ENCODE measurements at regions not wholly inside any gene's neighbourhood (a gene's known extent, or its start where the extent isn't known, plus 50 kb on each side); places are given as distances from the start of the nearest gene placed in this dataset.

DNA sequence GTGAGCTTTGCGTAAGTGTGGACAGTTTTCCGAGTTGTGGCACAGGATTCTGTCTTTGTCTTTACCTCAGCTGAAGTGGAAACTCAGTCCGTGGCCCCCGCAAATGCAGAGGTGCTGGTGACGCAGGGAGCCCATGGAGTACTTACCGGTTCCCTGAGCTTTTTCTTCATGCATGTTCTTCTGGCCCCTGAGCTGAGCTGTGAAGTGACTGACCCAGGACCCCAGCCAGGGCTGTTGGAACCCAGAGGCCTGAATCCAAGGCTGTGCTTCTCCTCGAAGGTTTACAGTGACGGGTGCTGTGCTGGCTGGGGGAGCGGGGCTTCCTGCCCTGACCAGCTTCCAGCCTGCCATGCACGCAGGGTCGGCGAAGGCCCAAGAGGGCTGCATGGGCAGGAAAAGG lies 223.5 kb downstream of the GLRX3 start:
- Histone ChIP-seq H3K4me1 (ENCODE audit: control extremely low read depth in 1 of 4, control insufficient read depth in 4 of 4, insufficient read depth in 4 of 4, low read length in 3 of 4) (no peaks in the 10 kb centered on the region), H3K4me3 (ENCODE audit: control insufficient read depth in 1 of 7, extremely low read depth in 1 of 7, insufficient read depth in 4 of 7, low read depth in 2 of 7, low read length in 6 of 7) (no peak overlapping the region), H3K27me3 (replicated peaks in 2 of 5; ENCODE audit: control insufficient read depth in 4 of 5, insufficient read depth in 5 of 5, low read length in 4 of 5) (peaks cover 0 to 5% (median 0%) of the 10 kb centered on the region in 5 experiments), H3K9me3 (ENCODE audit: control extremely low read depth in 1 of 5, control insufficient read depth in 4 of 5, insufficient read depth in 2 of 5, low read depth in 1 of 5, low read length in 4 of 5) (no peaks in the 10 kb centered on the region), H3K27ac (ENCODE audit: insufficient read depth in 1 of 2, low read depth in 1 of 2, low read length in 2 of 2, poor library complexity in 1 of 2, severe bottlenecking in 2 of 2) (no peak overlapping the region), H3K36me3 (ENCODE audit: control insufficient read depth in 4 of 4, insufficient read depth in 4 of 4, low read length in 3 of 4) (no peaks in the 10 kb centered on the region)
- CTCF ChIA-PET: no interaction called here
- POLR2A ChIA-PET: no interaction called here
- 91% methylated on average over 12 of the region's 12 CpGs for WGBS (ENCODE audit: insufficient coverage)
- DNase-seq: no peak

DNA sequence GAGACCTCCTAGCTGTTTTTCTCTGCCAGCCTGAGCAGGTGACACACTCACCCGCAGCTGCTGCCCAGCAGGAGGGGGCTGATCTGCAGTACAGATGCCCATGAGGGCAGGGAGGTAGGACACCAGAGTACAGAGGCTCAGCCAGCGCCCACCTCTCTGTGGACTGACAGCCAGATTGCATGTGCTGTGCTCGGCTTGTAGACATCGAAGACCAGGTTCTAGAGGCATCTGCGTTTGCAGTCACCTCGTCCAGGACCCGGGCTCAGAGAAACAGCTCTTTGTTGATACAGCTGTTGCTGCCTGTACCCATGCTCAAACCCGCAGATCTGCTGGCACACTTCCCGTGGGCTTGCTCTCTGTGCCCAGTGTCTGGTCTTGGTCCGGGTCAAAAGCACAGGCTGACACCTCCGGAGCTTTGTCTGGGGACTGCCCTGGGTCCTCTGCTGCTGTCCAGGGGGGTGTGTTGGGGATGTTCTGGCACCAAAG lies 224.7 kb downstream of the GLRX3 start:
- 88% methylated on average over 11 of the region's 11 CpGs for WGBS (ENCODE audit: insufficient coverage)
- no peak for DNase-seq

GRCh38 chr10:130361351-130362105 lies 225.3 kb downstream of the GLRX3 start:
- H3K27ac ChIP-seq (ENCODE audit: insufficient read depth in 1 of 2, low read depth in 1 of 2, low read length in 2 of 2, poor library complexity in 1 of 2, severe bottlenecking in 2 of 2): no peak overlapping the region
- DNase-seq: no peak
- H3K9me3 ChIP-seq (ENCODE audit: control extremely low read depth in 1 of 5, control insufficient read depth in 4 of 5, insufficient read depth in 2 of 5, low read depth in 1 of 5, low read length in 4 of 5): no peaks in the 10 kb centered on the region
- CTCF ChIA-PET: interaction anchor here (1.2 kb wide), 1 partner anchor 23 kb away, joined by 3 read pairs; no protein-coding TSS in a partner anchor
- POLR2A ChIA-PET: no interaction called here
- WGBS (ENCODE audit: insufficient coverage): 90% methylated on average over 7 of the region's 10 CpGs
- no peak overlapping the region for H3K4me3 ChIP-seq (ENCODE audit: control insufficient read depth in 1 of 7, extremely low read depth in 1 of 7, insufficient read depth in 4 of 7, low read depth in 2 of 7, low read length in 6 of 7)
- H3K27me3 ChIP-seq (replicated peaks in 2 of 5; ENCODE audit: control insufficient read depth in 4 of 5, insufficient read depth in 5 of 5, low read length in 4 of 5): peaks cover 0 to 5% (median 0%) of the 10 kb centered on the region in 5 experiments
- no peaks in the 10 kb centered on the region for H3K36me3 ChIP-seq (ENCODE audit: control insufficient read depth in 4 of 4, insufficient read depth in 4 of 4, low read length in 3 of 4)
- H3K4me1 ChIP-seq (ENCODE audit: control extremely low read depth in 1 of 4, control insufficient read depth in 4 of 4, insufficient read depth in 4 of 4, low read length in 3 of 4): no peaks in the 10 kb centered on the region

More for the DNA sequence above, 224.7 kb downstream of the GLRX3 start:
- CTCF ChIA-PET: no interaction called here
- Histone ChIP-seq H3K4me3 (ENCODE audit: control insufficient read depth in 1 of 7, extremely low read depth in 1 of 7, insufficient read depth in 4 of 7, low read depth in 2 of 7, low read length in 6 of 7) (no peak overlapping the region), H3K9me3 (ENCODE audit: control extremely low read depth in 1 of 5, control insufficient read depth in 4 of 5, insufficient read depth in 2 of 5, low read depth in 1 of 5, low read length in 4 of 5) (no peaks in the 10 kb centered on the region), H3K4me1 (ENCODE audit: control extremely low read depth in 1 of 4, control insufficient read depth in 4 of 4, insufficient read depth in 4 of 4, low read length in 3 of 4) (no peaks in the 10 kb centered on the region), H3K27me3 (replicated peaks in 2 of 5; ENCODE audit: control insufficient read depth in 4 of 5, insufficient read depth in 5 of 5, low read length in 4 of 5) (peaks cover 0 to 5% (median 0%) of the 10 kb centered on the region in 5 experiments), H3K36me3 (ENCODE audit: control insufficient read depth in 4 of 4, insufficient read depth in 4 of 4, low read length in 3 of 4) (no peaks in the 10 kb centered on the region), H3K27ac (ENCODE audit: insufficient read depth in 1 of 2, low read depth in 1 of 2, low read length in 2 of 2, poor library complexity in 1 of 2, severe bottlenecking in 2 of 2) (no peak overlapping the region)
- POLR2A ChIA-PET: no interaction called here

DNA sequence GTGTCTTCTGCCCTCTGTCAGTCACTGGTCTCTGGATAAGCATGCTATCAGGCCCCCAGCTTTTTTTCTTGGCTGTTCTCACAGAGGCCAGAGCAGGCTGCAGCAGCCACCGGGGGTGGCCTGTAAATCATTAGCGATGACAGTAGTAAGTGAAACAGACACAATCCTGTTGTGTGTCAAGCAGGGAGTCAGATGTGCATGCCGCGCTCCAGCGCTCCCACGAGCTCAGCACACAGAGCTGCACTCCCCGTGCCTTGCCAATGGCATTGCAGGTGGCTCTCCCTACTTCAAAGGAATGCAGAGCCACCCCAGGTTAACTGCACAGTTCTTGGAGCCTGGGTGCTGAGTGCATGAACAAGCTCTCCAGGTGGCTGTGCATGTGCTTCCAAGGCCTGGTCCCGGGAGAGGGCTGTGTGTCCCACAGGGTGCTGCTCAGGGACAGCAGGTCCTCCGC lies 226.1 kb downstream of the GLRX3 start:
- H3K4me3 ChIP-seq (ENCODE audit: control insufficient read depth in 1 of 7, extremely low read depth in 1 of 7, insufficient read depth in 4 of 7, low read depth in 2 of 7, low read length in 6 of 7): no peak overlapping the region
- no peak overlapping the region for H3K27ac ChIP-seq (ENCODE audit: insufficient read depth in 1 of 2, low read depth in 1 of 2, low read length in 2 of 2, poor library complexity in 1 of 2, severe bottlenecking in 2 of 2)
- H3K4me1 ChIP-seq (ENCODE audit: control extremely low read depth in 1 of 4, control insufficient read depth in 4 of 4, insufficient read depth in 4 of 4, low read length in 3 of 4): no peaks in the 10 kb centered on the region
- ChIA-PET CTCF (interaction anchor here (1.2 kb wide), 1 partner anchor 24 kb away, joined by 3 read pairs; no protein-coding TSS in a partner anchor), POLR2A (no interaction called here)
- no peak for DNase-seq
- no peaks in the 10 kb centered on the region for H3K36me3 ChIP-seq (ENCODE audit: control insufficient read depth in 4 of 4, insufficient read depth in 4 of 4, low read length in 3 of 4)
- WGBS (ENCODE audit: insufficient coverage): 81% methylated on average over 7 of the region's 9 CpGs
- H3K27me3 ChIP-seq (replicated peaks in 2 of 5; ENCODE audit: control insufficient read depth in 4 of 5, insufficient read depth in 5 of 5, low read length in 4 of 5): peaks cover 0 to 5% (median 0%) of the 10 kb centered on the region in 5 experiments
- H3K9me3 ChIP-seq (ENCODE audit: control extremely low read depth in 1 of 5, control insufficient read depth in 4 of 5, insufficient read depth in 2 of 5, low read depth in 1 of 5, low read length in 4 of 5): no peaks in the 10 kb centered on the region

DNA sequence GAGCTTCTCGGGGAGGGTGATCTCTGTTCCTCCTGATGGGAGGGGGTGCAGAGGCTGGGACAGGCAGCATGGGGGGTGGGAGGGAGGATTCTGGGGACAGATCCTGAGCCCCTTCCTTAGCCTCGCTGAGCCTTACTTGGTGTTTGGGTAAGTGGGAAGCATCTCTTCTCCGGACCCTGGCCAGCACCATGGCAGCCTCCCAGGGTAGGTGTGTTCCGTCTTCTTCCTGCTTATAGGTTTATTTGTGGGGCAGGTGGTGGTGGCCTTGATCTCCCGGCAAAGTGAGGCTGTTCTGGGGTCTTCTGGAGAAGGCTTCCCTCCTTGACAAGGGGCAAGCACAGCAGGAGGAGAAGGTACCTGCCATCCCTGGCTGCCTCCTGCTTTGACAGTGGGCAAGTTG lies 226.9 kb downstream of the GLRX3 start:
- POLR2A ChIA-PET: no interaction called here
- Histone ChIP-seq H3K36me3 (ENCODE audit: control insufficient read depth in 4 of 4, insufficient read depth in 4 of 4, low read length in 3 of 4) (no peaks in the 10 kb centered on the region), H3K27me3 (replicated peaks in 2 of 5; ENCODE audit: control insufficient read depth in 4 of 5, insufficient read depth in 5 of 5, low read length in 4 of 5) (peaks cover 0 to 5% (median 2%) of the 10 kb centered on the region in 5 experiments), H3K9me3 (ENCODE audit: control extremely low read depth in 1 of 5, control insufficient read depth in 4 of 5, insufficient read depth in 2 of 5, low read depth in 1 of 5, low read length in 4 of 5) (no peaks in the 10 kb centered on the region), H3K27ac (ENCODE audit: insufficient read depth in 1 of 2, low read depth in 1 of 2, low read length in 2 of 2, poor library complexity in 1 of 2, severe bottlenecking in 2 of 2) (no peak overlapping the region), H3K4me3 (ENCODE audit: control insufficient read depth in 1 of 7, extremely low read depth in 1 of 7, insufficient read depth in 4 of 7, low read depth in 2 of 7, low read length in 6 of 7) (no peak overlapping the region), H3K4me1 (ENCODE audit: control extremely low read depth in 1 of 4, control insufficient read depth in 4 of 4, insufficient read depth in 4 of 4, low read length in 3 of 4) (no peaks in the 10 kb centered on the region)
- DNase-seq: no peak
- WGBS (ENCODE audit: insufficient coverage): 94% methylated on average over 4 of the region's 5 CpGs
- CTCF ChIA-PET: interaction anchor here (1.2 kb wide), 1 partner anchor 25 kb away, joined by 3 read pairs; no protein-coding TSS in a partner anchor

GRCh38 chr10:130363899-130364445 lies 227.8 kb downstream of the GLRX3 start:
- no peak overlapping the region for H3K27ac ChIP-seq (ENCODE audit: insufficient read depth in 1 of 2, low read depth in 1 of 2, low read length in 2 of 2, poor library complexity in 1 of 2, severe bottlenecking in 2 of 2)
- no peak overlapping the region for H3K4me3 ChIP-seq (ENCODE audit: control insufficient read depth in 1 of 7, extremely low read depth in 1 of 7, insufficient read depth in 4 of 7, low read depth in 2 of 7, low read length in 6 of 7)
- H3K27me3 ChIP-seq (replicated peaks in 2 of 5; ENCODE audit: control insufficient read depth in 4 of 5, insufficient read depth in 5 of 5, low read length in 4 of 5): peaks cover 0 to 5% (median 2%) of the 10 kb centered on the region in 5 experiments
- no peaks in the 10 kb centered on the region for H3K36me3 ChIP-seq (ENCODE audit: control insufficient read depth in 4 of 4, insufficient read depth in 4 of 4, low read length in 3 of 4)
- H3K9me3 ChIP-seq (ENCODE audit: control extremely low read depth in 1 of 5, control insufficient read depth in 4 of 5, insufficient read depth in 2 of 5, low read depth in 1 of 5, low read length in 4 of 5): no peaks in the 10 kb centered on the region
- 100% methylated on average over 7 of the region's 8 CpGs for WGBS (ENCODE audit: insufficient coverage)
- no peaks in the 10 kb centered on the region for H3K4me1 ChIP-seq (ENCODE audit: control extremely low read depth in 1 of 4, control insufficient read depth in 4 of 4, insufficient read depth in 4 of 4, low read length in 3 of 4)
- DNase-seq: no peak
- CTCF ChIA-PET: no interaction called here
- POLR2A ChIA-PET: no interaction called here
